ENCODE measurements at regions not wholly inside any gene's neighbourhood (a gene's known extent, or its start where the extent isn't known, plus 50 kb on each side); places are given as distances from the start of the nearest gene placed in this dataset.

- Histone ChIP-seq H4K20me1 (ENCODE audit: insufficient read depth, low read length, poor library complexity, severe bottlenecking) (no peaks in the 10 kb centered on the region), H3K4me3 (ENCODE audit: low read length, poor library complexity, severe bottlenecking) (no peak overlapping the region), H3K4me1 (ENCODE audit: insufficient read depth, low read length, poor library complexity, severe bottlenecking) (peaks cover 17% of the 10 kb centered on the region), H3K27me3 (ENCODE audit: insufficient read depth, low read length, poor library complexity, severe bottlenecking) (no peaks in the 10 kb centered on the region), H3K4me2 (ENCODE audit: low read depth, low read length, poor library complexity, severe bottlenecking) (no peak overlapping the region), H3F3A (ENCODE audit: low read depth) (no peaks in the 10 kb centered on the region), H3K9ac (ENCODE audit: low read depth, low read length, poor library complexity, severe bottlenecking) (no peak overlapping the region), H3K9me3 (ENCODE audit: insufficient read depth, low read depth, low read length) (no peaks in the 10 kb centered on the region), H3K9me2 (replicated peaks; ENCODE audit: low read depth, low read length) (no peaks in the 10 kb centered on the region), H3K79me2 (ENCODE audit: insufficient read depth, low read length) (peaks cover 52% of the 10 kb centered on the region), H3K36me3 (ENCODE audit: insufficient read depth, low read length) (no peaks in the 10 kb centered on the region), H2AFZ (ENCODE audit: low read length) (no peak overlapping the region)
- TF ChIP-seq CTCF (conservative IDR thresholded peaks at IDR 0.05; ENCODE audit: low read length) (no peak), EZH2phosphoT487 (IDR thresholded peaks at IDR 0.05; ENCODE audit: borderline replicate concordance) (no peak)
Observed at GRCh38 chrX:51837451-51837850, 56.0 kb upstream of the MAGED1 start.

GRCh38 chrX:51837921-51838320 is 55.5 kb upstream of the MAGED1 start:
- peaks cover 17% of the 10 kb centered on the region for H3K4me1 ChIP-seq (ENCODE audit: insufficient read depth, low read length, poor library complexity, severe bottlenecking)
- no peak overlapping the region for H3K4me2 ChIP-seq (ENCODE audit: low read depth, low read length, poor library complexity, severe bottlenecking)
- H3K4me3 ChIP-seq (ENCODE audit: low read length, poor library complexity, severe bottlenecking) = no peak overlapping the region
- H3K9ac ChIP-seq (ENCODE audit: low read depth, low read length, poor library complexity, severe bottlenecking) = no peak overlapping the region
- no peaks in the 10 kb centered on the region for H3F3A ChIP-seq (ENCODE audit: low read depth)
- H3K79me2 ChIP-seq (ENCODE audit: insufficient read depth, low read length) = peaks cover 52% of the 10 kb centered on the region
- H3K36me3 ChIP-seq (ENCODE audit: insufficient read depth, low read length) = no peaks in the 10 kb centered on the region
- no peak for TF ChIP-seq CTCF (conservative IDR thresholded peaks at IDR 0.05; ENCODE audit: low read length)
- no peak for TF ChIP-seq EZH2phosphoT487 (IDR thresholded peaks at IDR 0.05; ENCODE audit: borderline replicate concordance)
- H2AFZ ChIP-seq (ENCODE audit: low read length) = no peak overlapping the region
- H4K20me1 ChIP-seq (ENCODE audit: insufficient read depth, low read length, poor library complexity, severe bottlenecking) = no peaks in the 10 kb centered on the region
- H3K9me2 ChIP-seq (replicated peaks; ENCODE audit: low read depth, low read length) = no peaks in the 10 kb centered on the region
- no peaks in the 10 kb centered on the region for H3K9me3 ChIP-seq (ENCODE audit: insufficient read depth, low read depth, low read length)
- H3K27me3 ChIP-seq (ENCODE audit: insufficient read depth, low read length, poor library complexity, severe bottlenecking) = no peaks in the 10 kb centered on the region

Measured in Loucy (cell line).